IPS DF 19.7 (cell line): ENCODE measurements at regions not wholly inside any gene's neighbourhood (a gene's known extent, or its start where the extent isn't known, plus 50 kb on each side); places are given as distances from the start of the nearest gene placed in this dataset.

ENCODE experiments used
- DNase-seq: peaks from one replicate; pipeline ENCODE4 v3.0.0-alpha.2; 2013; ENCODE audit warnings: low read depth, low spot score

GRCh38 chr2:104606056-104606455 is 247.9 kb upstream of the POU3F3 start:
- DNase-seq, result no peak

- no peak for DNase-seq
These were observed 237.1 kb upstream of the POU3F3 start for GRCh38 chr2:104616856-104617255.

- no peak for DNase-seq
These were observed 233.1 kb upstream of the POU3F3 start for GRCh38 chr2:104620801-104621200.

GRCh38 chr2:104635608-104636007 is 218.3 kb upstream of the POU3F3 start:
- no peak for DNase-seq

- DNase-seq, result no peak
These were observed 215.6 kb upstream of the POU3F3 start for GRCh38 chr2:104638190-104638858.

GRCh38 chr2:104638859-104639202 is 215.1 kb upstream of the POU3F3 start:
- no peak for DNase-seq

- DNase-seq, result no peak
These were observed 212.1 kb upstream of the POU3F3 start for GRCh38 chr2:104641786-104642185.

- DNase-seq, result no peak
These were observed 205.5 kb upstream of the POU3F3 start for GRCh38 chr2:104648376-104648775.

GRCh38 chr2:104649866-104650265 is 204.0 kb upstream of the POU3F3 start:
- no peak for DNase-seq

- DNase-seq, result no peak
These were observed 203.4 kb upstream of the POU3F3 start for GRCh38 chr2:104650405-104650996.

- DNase-seq, result no peak
These were observed 199.1 kb upstream of the POU3F3 start for GRCh38 chr2:104654811-104655210.

- DNase-seq, result no peak
These were observed 197.2 kb upstream of the POU3F3 start for GRCh38 chr2:104656571-104657163.

- peak; percentile 25 for DNase-seq
These were observed 195.6 kb upstream of the POU3F3 start for GRCh38 chr2:104658144-104658835.

- no peak for DNase-seq
These were observed 194.9 kb upstream of the POU3F3 start for GRCh38 chr2:104658904-104659591.

GRCh38 chr2:104660991-104661390 is 192.9 kb upstream of the POU3F3 start:
- DNase-seq, result no peak

GRCh38 chr2:104664672-104665071 is 189.2 kb upstream of the POU3F3 start:
- no peak for DNase-seq

GRCh38 chr2:104668631-104669030 is 185.3 kb upstream of the POU3F3 start:
- DNase-seq, result no peak

GRCh38 chr2:104673225-104673624 is 180.7 kb upstream of the POU3F3 start:
- DNase-seq, result no peak

- DNase-seq, result no peak
These were observed 175.7 kb upstream of the POU3F3 start for GRCh38 chr2:104678181-104678580.

- DNase-seq, result no peak
These were observed 168.3 kb upstream of the POU3F3 start for GRCh38 chr2:104685591-104685990.

GRCh38 chr2:104687147-104687546 is 166.8 kb upstream of the POU3F3 start:
- DNase-seq, result no peak
